Panc1 (cell line): ENCODE measurements at regions not wholly inside any gene's neighbourhood (a gene's known extent, or its start where the extent isn't known, plus 50 kb on each side); places are given as distances from the start of the nearest gene placed in this dataset.

Experiments
- POLR2AphosphoS5 ChIP-seq: IDR thresholded peaks from 2 replicates; pipeline ENCODE4 v1.6.1; 2012; ENCODE audit warnings: mild to moderate bottlenecking, low read depth, low read length, moderate library complexity
- SIN3A ChIP-seq: IDR thresholded peaks from 2 replicates; pipeline ENCODE4 v1.6.1; 2012; ENCODE audit warnings: low read depth, mild to moderate bottlenecking, low read length, moderate library complexity, borderline replicate concordance; ENCODE audit not compliant: insufficient read depth

DNA sequence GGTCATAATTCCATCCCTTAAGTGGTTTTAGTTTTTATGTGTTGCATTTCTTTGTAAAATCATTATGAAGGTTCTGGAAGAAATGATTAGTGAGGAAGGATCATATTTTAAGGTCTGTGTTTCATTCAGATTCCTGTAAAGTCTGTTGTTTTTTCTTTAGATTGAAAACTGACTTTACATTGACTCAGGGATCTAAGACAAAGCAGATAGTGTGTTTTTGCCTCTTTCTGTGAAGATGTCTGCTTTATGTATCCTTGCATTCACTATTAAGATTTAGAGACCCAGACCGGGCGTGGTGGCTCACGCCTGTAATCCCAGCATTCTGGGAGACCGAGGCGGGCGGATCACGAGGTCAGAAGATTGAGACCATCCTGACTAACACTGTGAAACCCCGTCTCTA is 225.7 kb downstream of the SAMD5 start:
- TF ChIP-seq POLR2AphosphoS5 = no peak
- TF ChIP-seq SIN3A = no peak
